Activated T-helper 2 cell treated with anti-CD3 and anti-CD28 coated beads, Interferon-gamma antibody, Interleukin-2, Interleukin-4, amounts not matched to agents 10 μg/mL and 5 μg/mL and 100 μg/mL, durations not matched to agents 14 hours and 24 hours and 36 hours (primary cell): ENCODE measurements at regions not wholly inside any gene's neighbourhood (a gene's known extent, or its start where the extent isn't known, plus 50 kb on each side); places are given as distances from the start of the nearest gene placed in this dataset.
"Not testable (repeated sequence)": the region's sequence is repeated elsewhere in the genome, so short reads cannot be mapped to it uniquely, and the experiment has no call there.

Source experiments
- DNase-seq: peaks from one replicate; pipeline ENCODE4 v3.0.0; 2021; ENCODE audit warnings: low spot score
- H3K27ac Mint-ChIP-seq: one replicate; pipeline ENCODE4 v1.8.0; 2021; ENCODE audit warnings: mixed read lengths
- H3K27me3 Mint-ChIP-seq: one replicate; pipeline ENCODE4 v1.8.0; 2021; ENCODE audit warnings: low read depth, mixed read lengths
- H3K36me3 Mint-ChIP-seq: one replicate; pipeline ENCODE4 v1.8.0; 2021; ENCODE audit warnings: low read depth, mixed read lengths
- H3K4me1 Mint-ChIP-seq: one replicate; pipeline ENCODE4 v1.8.0; 2021; ENCODE audit warnings: low read depth, mixed read lengths
- H3K4me3 Mint-ChIP-seq: one replicate; pipeline ENCODE4 v1.8.0; 2021; ENCODE audit warnings: low read depth, mild to moderate bottlenecking, moderate library complexity, mixed read lengths
- H3K9me3 Mint-ChIP-seq: one replicate; pipeline ENCODE4 v1.8.0; 2021; ENCODE audit warnings: mixed read lengths
- intact Hi-C: fragments of 100-400 bp; cut with micrococcal nuclease; formaldehyde crosslinking; loops from one replicate; pipeline ENCODE4 v1.15.1; 2023

GRCh38 chrX:122252454-122252853 lies 931.6 kb upstream of the GRIA3 start:
- H3K36me3 Mint-ChIP-seq = no peaks in the 10 kb centered on the region
- H3K4me1 Mint-ChIP-seq = no peaks in the 10 kb centered on the region
- no peaks in the 10 kb centered on the region for H3K9me3 Mint-ChIP-seq
- intact Hi-C loops = no loop called here
- DNase-seq = no peak
- no peak overlapping the region for H3K4me3 Mint-ChIP-seq
- H3K27ac Mint-ChIP-seq = no peak overlapping the region
- H3K27me3 Mint-ChIP-seq = no peaks in the 10 kb centered on the region

- intact Hi-C loops = no loop called here
- no peak for DNase-seq
- Mint-ChIP-seq H3K36me3 (no peaks in the 10 kb centered on the region), H3K4me1 (no peaks in the 10 kb centered on the region), H3K27me3 (no peaks in the 10 kb centered on the region), H3K9me3 (peaks cover 14% of the 10 kb centered on the region), H3K27ac (no peak overlapping the region), H3K4me3 (no peak overlapping the region)
Observed at GRCh38 chrX:122268353-122268752, 915.7 kb upstream of the GRIA3 start.

- Mint-ChIP-seq H3K9me3 (peaks cover 14% of the 10 kb centered on the region), H3K27me3 (no peaks in the 10 kb centered on the region), H3K27ac (no peak overlapping the region), H3K4me3 (no peak overlapping the region), H3K4me1 (no peaks in the 10 kb centered on the region), H3K36me3 (no peaks in the 10 kb centered on the region)
- intact Hi-C loops = no loop called here
- no peak for DNase-seq
Observed at GRCh38 chrX:122269243-122269781, 914.8 kb upstream of the GRIA3 start.

GRCh38 chrX:122270809-122271494 lies 913.1 kb upstream of the GRIA3 start:
- no peaks in the 10 kb centered on the region for H3K36me3 Mint-ChIP-seq
- no peaks in the 10 kb centered on the region for H3K4me1 Mint-ChIP-seq
- no peaks in the 10 kb centered on the region for H3K27me3 Mint-ChIP-seq
- no peak for DNase-seq
- H3K9me3 Mint-ChIP-seq = peaks cover 12% of the 10 kb centered on the region
- no peak overlapping the region for H3K4me3 Mint-ChIP-seq
- intact Hi-C loops = no loop called here
- H3K27ac Mint-ChIP-seq = no peak overlapping the region

- DNase-seq = no peak
- Mint-ChIP-seq H3K36me3 (no peaks in the 10 kb centered on the region), H3K27me3 (no peaks in the 10 kb centered on the region), H3K4me1 (no peaks in the 10 kb centered on the region), H3K9me3 (peaks cover 12% of the 10 kb centered on the region), H3K27ac (no peak overlapping the region), H3K4me3 (no peak overlapping the region)
- intact Hi-C loops = no loop called here
Observed at GRCh38 chrX:122272011-122272410, 912.1 kb upstream of the GRIA3 start.

GRCh38 chrX:122279746-122280145 lies 904.3 kb upstream of the GRIA3 start:
- H3K4me3 Mint-ChIP-seq = no peak overlapping the region
- DNase-seq = no peak
- H3K4me1 Mint-ChIP-seq = no peaks in the 10 kb centered on the region
- no peak overlapping the region for H3K27ac Mint-ChIP-seq
- H3K27me3 Mint-ChIP-seq = no peaks in the 10 kb centered on the region
- H3K36me3 Mint-ChIP-seq = no peaks in the 10 kb centered on the region
- H3K9me3 Mint-ChIP-seq = peaks cover 3% of the 10 kb centered on the region
- intact Hi-C loops = no loop called here

- H3K4me1 Mint-ChIP-seq, intact Hi-C loops, H3K27me3 Mint-ChIP-seq, H3K36me3 Mint-ChIP-seq, DNase-seq, H3K4me3 Mint-ChIP-seq, H3K27ac Mint-ChIP-seq: not testable (repeated sequence)
- peaks cover 15% of the 10 kb centered on the region for H3K9me3 Mint-ChIP-seq
Observed at GRCh38 chrX:122299822-122300221, 884.3 kb upstream of the GRIA3 start.

GRCh38 chrX:122301491-122301890 lies 882.6 kb upstream of the GRIA3 start:
- Mint-ChIP-seq H3K27ac (no peak overlapping the region), H3K36me3 (no peaks in the 10 kb centered on the region), H3K27me3 (no peaks in the 10 kb centered on the region), H3K4me3 (no peak overlapping the region), H3K9me3 (peaks cover 15% of the 10 kb centered on the region), H3K4me1 (no peaks in the 10 kb centered on the region)
- DNase-seq = no peak
- intact Hi-C loops = no loop called here

- Mint-ChIP-seq H3K27me3 (no peaks in the 10 kb centered on the region), H3K27ac (no peak overlapping the region), H3K9me3 (peaks cover 6% of the 10 kb centered on the region), H3K4me3 (no peak overlapping the region), H3K4me1 (no peaks in the 10 kb centered on the region), H3K36me3 (no peaks in the 10 kb centered on the region)
- no peak for DNase-seq
- intact Hi-C loops = no loop called here
Observed at GRCh38 chrX:122303761-122304160, 880.3 kb upstream of the GRIA3 start.

- no peak for DNase-seq
- peaks cover 5% of the 10 kb centered on the region for H3K9me3 Mint-ChIP-seq
- H3K27ac Mint-ChIP-seq = no peak overlapping the region
- no peaks in the 10 kb centered on the region for H3K27me3 Mint-ChIP-seq
- no peaks in the 10 kb centered on the region for H3K36me3 Mint-ChIP-seq
- no peaks in the 10 kb centered on the region for H3K4me1 Mint-ChIP-seq
- H3K4me3 Mint-ChIP-seq = no peak overlapping the region
- intact Hi-C loops = no loop called here
Observed at GRCh38 chrX:122344816-122345215, 839.3 kb upstream of the GRIA3 start.

- no peaks in the 10 kb centered on the region for H3K27me3 Mint-ChIP-seq
- no peaks in the 10 kb centered on the region for H3K4me1 Mint-ChIP-seq
- H3K27ac Mint-ChIP-seq = no peak overlapping the region
- H3K9me3 Mint-ChIP-seq = peaks cover 4% of the 10 kb centered on the region
- no peak overlapping the region for H3K4me3 Mint-ChIP-seq
- DNase-seq = no peak
- no peaks in the 10 kb centered on the region for H3K36me3 Mint-ChIP-seq
- intact Hi-C loops = no loop called here
Observed at GRCh38 chrX:122363112-122363795, 820.8 kb upstream of the GRIA3 start.

- peaks cover 14% of the 10 kb centered on the region for H3K9me3 Mint-ChIP-seq
- H3K36me3 Mint-ChIP-seq, H3K4me1 Mint-ChIP-seq, intact Hi-C loops, H3K27me3 Mint-ChIP-seq, H3K27ac Mint-ChIP-seq, DNase-seq, H3K4me3 Mint-ChIP-seq: not testable (repeated sequence)
Observed at GRCh38 chrX:122375533-122375932, 808.5 kb upstream of the GRIA3 start.

GRCh38 chrX:122389005-122389404 lies 795.1 kb upstream of the GRIA3 start:
- no peaks in the 10 kb centered on the region for H3K9me3 Mint-ChIP-seq
- no peak overlapping the region for H3K27ac Mint-ChIP-seq
- intact Hi-C loops = no loop called here
- H3K4me3 Mint-ChIP-seq = no peak overlapping the region
- DNase-seq = no peak
- no peaks in the 10 kb centered on the region for H3K27me3 Mint-ChIP-seq
- H3K36me3 Mint-ChIP-seq = no peaks in the 10 kb centered on the region
- no peaks in the 10 kb centered on the region for H3K4me1 Mint-ChIP-seq
